ENCODE measurements at regions not wholly inside any gene's neighbourhood (a gene's known extent, or its start where the extent isn't known, plus 50 kb on each side); places are given as distances from the start of the nearest gene placed in this dataset.

- DNase-seq (ENCODE audit: low read depth in 1 of 2, low spot score in 1 of 2) = no peak
- no peaks in the 10 kb centered on the region for H3K9me3 ChIP-seq
- H3K4me1 ChIP-seq = no peaks in the 10 kb centered on the region
- TF ChIP-seq HES2 (IDR thresholded peaks at IDR 0.05) = no peak
- no peak for TF ChIP-seq ZNF302 (CRISPR knock-in tag; IDR thresholded peaks at IDR 0.05)
- no peak for TF ChIP-seq POLR2AphosphoS2 (conservative IDR thresholded peaks at IDR 0.05; ENCODE audit: low read length)
- TF ChIP-seq POLR2A (IDR thresholded peaks at IDR 0.05; ENCODE audit: low read length) = no peak
- no peak for TF ChIP-seq JUNB (IDR thresholded peaks at IDR 0.05)
- TF ChIP-seq HMGXB4 (CRISPR knock-in tag; IDR thresholded peaks at IDR 0.05; ENCODE audit: borderline replicate concordance) = no peak
- TF ChIP-seq NFE2L2 (conservative IDR thresholded peaks at IDR 0.05; ENCODE audit: low read length) = no peak
- TF ChIP-seq ZC3H11A (IDR thresholded peaks at IDR 0.05) = no peak
- no peak for ATAC-seq
- FAIRE-seq = no peak
- H3K4me2 ChIP-seq = no peak overlapping the region
- 29% methylated on average over 3 of the region's 3 CpGs for WGBS (ENCODE audit: missing lambda C conversion rate)
- H3K4me3 ChIP-seq = no peak overlapping the region
- no peak overlapping the region for H3K27ac ChIP-seq
- ChIA-PET POLR2A (no interaction called here), CTCF (no interaction called here)
These were observed 348.5 kb upstream of the ROBO1 start for GRCh38 chr3:80116281-80116680.

GRCh38 chr3:80114694-80115093, 346.9 kb upstream of the ROBO1 start:
- 12% methylated on average over 1 of the region's 1 CpG for WGBS (ENCODE audit: missing lambda C conversion rate)
- Histone ChIP-seq H3K4me3 (no peak overlapping the region), H3K4me1 (no peaks in the 10 kb centered on the region), H3K27ac (no peak overlapping the region), H3K4me2 (no peak overlapping the region), H3K9me3 (no peaks in the 10 kb centered on the region)
- ChIA-PET POLR2A (no interaction called here), CTCF (no interaction called here)
- no peak for ATAC-seq
- TF ChIP-seq JUNB (IDR thresholded peaks at IDR 0.05) (no peak), CHD4 (IDR thresholded peaks at IDR 0.05; ENCODE audit: borderline replicate concordance) (no peak), ATOH8 (CRISPR knock-in tag; IDR thresholded peaks at IDR 0.05; ENCODE audit: low read depth) (no peak), ZC3H11A (IDR thresholded peaks at IDR 0.05) (no peak), MAFK (IDR thresholded peaks at IDR 0.05; ENCODE audit: partially characterized antibody) (peak; percentile 34)
- no peak for FAIRE-seq
- no peak for DNase-seq (ENCODE audit: low read depth in 1 of 2, low spot score in 1 of 2)

GRCh38 chr3:80113331-80113730, 345.5 kb upstream of the ROBO1 start:
- ATAC-seq = no peak
- WGBS (ENCODE audit: missing lambda C conversion rate) = 19% methylated on average over 1 of the region's 1 CpG
- Histone ChIP-seq H3K4me3 (no peak overlapping the region), H3K9me3 (no peaks in the 10 kb centered on the region), H3K4me1 (no peaks in the 10 kb centered on the region), H3K27ac (no peak overlapping the region), H3K4me2 (no peak overlapping the region)
- DNase-seq (ENCODE audit: low read depth in 1 of 2, low spot score in 1 of 2) = no peak
- FAIRE-seq = no peak
- TF ChIP-seq RARB (CRISPR knock-in tag; IDR thresholded peaks at IDR 0.05) (no peak), NPAS2 (CRISPR knock-in tag; IDR thresholded peaks at IDR 0.05; ENCODE audit: borderline replicate concordance) (no peak), PHF8 (IDR thresholded peaks at IDR 0.05; ENCODE audit: borderline replicate concordance, low read depth) (no peak), HEYL (CRISPR knock-in tag; IDR thresholded peaks at IDR 0.05) (no peak), EP300 (IDR thresholded peaks at IDR 0.05) (no peak), NR3C1 (IDR thresholded peaks at IDR 0.05) (no peak), FOSL2 (IDR thresholded peaks at IDR 0.05) (no peak), FOSL2 (CRISPR knock-in tag; IDR thresholded peaks at IDR 0.05) (no peak), NFE2L2 (conservative IDR thresholded peaks at IDR 0.05; ENCODE audit: low read length) (no peak), MAX (IDR thresholded peaks at IDR 0.05) (no peak), EHF (CRISPR knock-in tag; IDR thresholded peaks at IDR 0.05) (no peak), RNF2 (IDR thresholded peaks at IDR 0.05; ENCODE audit: borderline replicate concordance, low read depth) (no peak), CBX8 (IDR thresholded peaks at IDR 0.05) (no peak), USF2 (IDR thresholded peaks at IDR 0.05) (no peak), BCL3 (IDR thresholded peaks at IDR 0.05) (no peak), POLR2AphosphoS2 (conservative IDR thresholded peaks at IDR 0.05; ENCODE audit: low read length) (no peak), E2F6 (IDR thresholded peaks at IDR 0.05; ENCODE audit: borderline replicate concordance, low read depth) (no peak), CHD4 (IDR thresholded peaks at IDR 0.05; ENCODE audit: borderline replicate concordance) (no peak), FOXS1 (CRISPR knock-in tag; IDR thresholded peaks at IDR 0.05) (no peak), HOXB5 (CRISPR knock-in tag; IDR thresholded peaks at IDR 0.05) (no peak), RAD21 (conservative IDR thresholded peaks at IDR 0.05 in 1 of 2, IDR thresholded peaks at IDR 0.05 in 1 of 2) (no peak)
- ChIA-PET POLR2A (no interaction called here), CTCF (no interaction called here)

Data from A549 (cell line).